ENCODE measurements at regions not wholly inside any gene's neighbourhood (a gene's known extent, or its start where the extent isn't known, plus 50 kb on each side); places are given as distances from the start of the nearest gene placed in this dataset.

- no peak for TF ChIP-seq EP300 (IDR thresholded peaks at IDR 0.05)
- no peak for TF ChIP-seq CTCF (IDR thresholded peaks at IDR 0.05)
- TF ChIP-seq POLR2A (IDR thresholded peaks at IDR 0.05), result no peak
Observed at GRCh38 chr2:240301256-240301795, 134.1 kb upstream of the GPC1 start.

All from suprapubic skin (tissue), 3 donors.